CD4-positive, alpha-beta T cell (primary cell): ENCODE measurements at regions not wholly inside any gene's neighbourhood (a gene's known extent, or its start where the extent isn't known, plus 50 kb on each side); places are given as distances from the start of the nearest gene placed in this dataset.

Experiments
- ATAC-seq: fragments of 200-7000 bp; cut with Tn5 transposase; one replicate; pipeline ENCODE4 v1.10.0; 2022; ENCODE audit warnings: mild to moderate bottlenecking; ENCODE audit not compliant: poor library complexity
- CTCF ChIA-PET: fragments of 350-600 bp; sonication (Branson Sonifier 250); formaldehyde crosslinking; loops from one replicate; lab custom pipeline; 2021; ENCODE audit warnings: antibody characterized with exemption, inconsistent platforms; lab: Charles Lee
- POLR2A ChIA-PET: fragments of 350-600 bp; sonication (Branson Sonifier 250); formaldehyde crosslinking; loops from one replicate; lab custom pipeline; 2021; ENCODE audit warnings: antibody characterized with exemption, inconsistent platforms; lab: Charles Lee
- DNase-seq, 14 experiments: peaks; one replicate each; pipeline ENCODE4 v3.0.0-alpha.2; 2013 to 2020; ENCODE audit warnings: mixed read lengths in 2 of 14
- H3K27ac ChIP-seq, 2 donors: one replicate each; pipeline versions ENCODE4 v1.5.1 to v1.7.0; 2013; ENCODE audit warnings: low read length in 2 of 2, low read depth in 1 of 2, mild to moderate bottlenecking in 1 of 2
- H3K27me3 ChIP-seq, 2 experiments: 1 replicate in 1 of 2; 2 replicates in 1 of 2; pipeline versions ENCODE4 v1.6.1 to v1.7.0; 2013; ENCODE audit warnings: low read length in 2 of 2, control low read depth in 1 of 2, mild to moderate bottlenecking in 1 of 2, moderate library complexity in 1 of 2; ENCODE audit not compliant: insufficient read depth in 2 of 2, control insufficient read depth in 1 of 2
- H3K36me3 ChIP-seq: one replicate; pipeline ENCODE4 v1.6.1; 2013; ENCODE audit warnings: low read length, control low read depth; ENCODE audit not compliant: insufficient read depth
- H3K4me1 ChIP-seq: one replicate; pipeline ENCODE4 v1.6.1; 2013; ENCODE audit warnings: low read length, control low read depth; ENCODE audit not compliant: insufficient read depth
- H3K4me3 ChIP-seq: one replicate; pipeline ENCODE4 v1.5.1; 2013; ENCODE audit warnings: mild to moderate bottlenecking, low read length, moderate library complexity
- H3K9me3 ChIP-seq, 2 experiments: 1 replicate in 1 of 2; 2 replicates in 1 of 2; pipeline versions ENCODE4 v1.6.1 to v1.7.0; 2013; ENCODE audit warnings: low read length in 2 of 2, mild to moderate bottlenecking in 2 of 2, control low read depth in 1 of 2, moderate library complexity in 1 of 2; ENCODE audit not compliant: control insufficient read depth in 1 of 2, insufficient read depth in 1 of 2
- H3K27ac Mint-ChIP-seq: one replicate; pipeline ENCODE4 v1.8.0; 2020; ENCODE audit warnings: mixed read lengths
- H3K27me3 Mint-ChIP-seq: one replicate; pipeline ENCODE4 v1.8.0; 2021; ENCODE audit warnings: mixed read lengths
- H3K36me3 Mint-ChIP-seq: one replicate; pipeline ENCODE4 v1.8.0; 2021; ENCODE audit warnings: low read depth, mixed read lengths
- H3K4me1 Mint-ChIP-seq: one replicate; pipeline ENCODE4 v1.8.0; 2021; ENCODE audit warnings: low read depth, mixed read lengths
- H3K4me3 Mint-ChIP-seq: one replicate; pipeline ENCODE4 v1.8.0; 2020; ENCODE audit warnings: mild to moderate bottlenecking, mixed read lengths
- H3K9me3 Mint-ChIP-seq: one replicate; pipeline ENCODE4 v1.8.0; 2020; ENCODE audit warnings: mixed read lengths
- intact Hi-C, 2 experiments: fragments of 100-400 bp; cut with DNase I in 1 of 2; cut with micrococcal nuclease in 1 of 2; formaldehyde crosslinking; loops; one replicate each; pipeline versions ENCODE4 v1.15.1 to v1.9.0; 2023 to 2025; cut with DNase I, micrococcal nuclease
- TF ChIP-seq, protein P1 (sequence below): fragments of 200-600 bp; IDR thresholded peaks from one replicate; pipeline ENCODE4 v1.8.0; 2022; ENCODE audit warnings: antibody characterized with exemption, mild to moderate bottlenecking

DNA sequence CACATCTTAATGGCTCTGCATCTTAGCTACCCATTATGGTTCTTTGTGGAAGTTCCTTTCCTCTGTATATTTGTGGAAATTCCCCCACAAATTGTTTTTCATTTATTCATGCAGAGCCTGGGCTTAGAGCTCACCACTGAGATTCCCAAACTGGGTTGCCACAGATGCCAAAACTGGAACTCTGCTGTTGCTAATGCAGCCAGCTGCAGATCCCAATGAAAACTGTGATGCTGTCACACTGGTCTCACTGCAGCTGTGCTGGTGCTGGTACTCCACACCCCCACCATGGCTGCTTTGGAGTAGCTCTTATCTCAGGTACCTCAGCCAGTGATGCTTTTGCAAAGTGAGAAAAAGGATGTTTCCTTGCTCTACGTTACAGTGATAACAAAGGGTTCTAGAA, 87.7 kb downstream of the DCK start:
- Mint-ChIP-seq H3K4me1 (no peaks in the 10 kb centered on the region), H3K27ac (no peak overlapping the region), H3K36me3 (no peaks in the 10 kb centered on the region), H3K9me3 (no peaks in the 10 kb centered on the region), H3K27me3 (no peaks in the 10 kb centered on the region), H3K4me3 (no peak overlapping the region)
- no peaks in the 10 kb centered on the region for H3K27me3 ChIP-seq
- no peaks in the 10 kb centered on the region for H3K36me3 ChIP-seq
- no peak for ATAC-seq
- no peak overlapping the region for H3K27ac ChIP-seq
- no peak overlapping the region for H3K4me3 ChIP-seq
- H3K9me3 ChIP-seq, result no peaks in the 10 kb centered on the region
- TF ChIP-seq, protein P1, sequence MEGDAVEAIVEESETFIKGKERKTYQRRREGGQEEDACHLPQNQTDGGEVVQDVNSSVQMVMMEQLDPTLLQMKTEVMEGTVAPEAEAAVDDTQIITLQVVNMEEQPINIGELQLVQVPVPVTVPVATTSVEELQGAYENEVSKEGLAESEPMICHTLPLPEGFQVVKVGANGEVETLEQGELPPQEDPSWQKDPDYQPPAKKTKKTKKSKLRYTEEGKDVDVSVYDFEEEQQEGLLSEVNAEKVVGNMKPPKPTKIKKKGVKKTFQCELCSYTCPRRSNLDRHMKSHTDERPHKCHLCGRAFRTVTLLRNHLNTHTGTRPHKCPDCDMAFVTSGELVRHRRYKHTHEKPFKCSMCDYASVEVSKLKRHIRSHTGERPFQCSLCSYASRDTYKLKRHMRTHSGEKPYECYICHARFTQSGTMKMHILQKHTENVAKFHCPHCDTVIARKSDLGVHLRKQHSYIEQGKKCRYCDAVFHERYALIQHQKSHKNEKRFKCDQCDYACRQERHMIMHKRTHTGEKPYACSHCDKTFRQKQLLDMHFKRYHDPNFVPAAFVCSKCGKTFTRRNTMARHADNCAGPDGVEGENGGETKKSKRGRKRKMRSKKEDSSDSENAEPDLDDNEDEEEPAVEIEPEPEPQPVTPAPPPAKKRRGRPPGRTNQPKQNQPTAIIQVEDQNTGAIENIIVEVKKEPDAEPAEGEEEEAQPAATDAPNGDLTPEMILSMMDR, result no peak
- POLR2A ChIA-PET, result no interaction called here
- DNase-seq, result no peak
- CTCF ChIA-PET, result no interaction called here
- no peaks in the 10 kb centered on the region for H3K4me1 ChIP-seq
- intact Hi-C loops, result no loop called here

DNA sequence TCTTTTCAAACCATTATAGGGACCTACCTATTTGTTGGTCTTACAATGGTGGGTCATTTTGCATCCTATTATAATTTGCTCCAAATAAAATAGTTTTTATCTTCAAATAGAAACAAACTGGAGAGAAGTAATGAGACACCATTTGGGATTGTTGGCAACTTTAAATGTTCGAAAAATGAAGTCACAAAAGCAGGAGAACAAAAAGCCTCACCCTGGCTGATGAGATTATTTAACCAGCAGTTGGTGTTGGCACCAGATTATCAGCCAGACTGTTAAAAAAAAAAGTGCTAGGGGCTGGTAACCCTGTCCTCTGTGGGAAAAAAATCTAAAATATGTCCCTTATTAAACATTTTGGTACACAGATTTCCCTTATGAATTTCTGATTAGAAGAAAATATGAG, 100.3 kb downstream of the DCK start:
- CTCF ChIA-PET, result no interaction called here
- peaks cover 9% of the 10 kb centered on the region for H3K4me1 ChIP-seq
- POLR2A ChIA-PET, result no interaction called here
- Mint-ChIP-seq H3K9me3 (peaks cover 3% of the 10 kb centered on the region), H3K4me1 (peaks cover 10% of the 10 kb centered on the region), H3K36me3 (no peaks in the 10 kb centered on the region), H3K4me3 (no peak overlapping the region), H3K27ac (no peak overlapping the region), H3K27me3 (peaks cover 15% of the 10 kb centered on the region)
- H3K27me3 ChIP-seq, result no peaks in the 10 kb centered on the region
- ATAC-seq (no peak), DNase-seq (no peak)
- H3K4me3 ChIP-seq, result no peak overlapping the region
- no peak overlapping the region for H3K27ac ChIP-seq
- TF ChIP-seq, protein P1, result no peak
- intact Hi-C loops, result no loop called here
- no peaks in the 10 kb centered on the region for H3K9me3 ChIP-seq
- H3K36me3 ChIP-seq, result no peaks in the 10 kb centered on the region

DNA sequence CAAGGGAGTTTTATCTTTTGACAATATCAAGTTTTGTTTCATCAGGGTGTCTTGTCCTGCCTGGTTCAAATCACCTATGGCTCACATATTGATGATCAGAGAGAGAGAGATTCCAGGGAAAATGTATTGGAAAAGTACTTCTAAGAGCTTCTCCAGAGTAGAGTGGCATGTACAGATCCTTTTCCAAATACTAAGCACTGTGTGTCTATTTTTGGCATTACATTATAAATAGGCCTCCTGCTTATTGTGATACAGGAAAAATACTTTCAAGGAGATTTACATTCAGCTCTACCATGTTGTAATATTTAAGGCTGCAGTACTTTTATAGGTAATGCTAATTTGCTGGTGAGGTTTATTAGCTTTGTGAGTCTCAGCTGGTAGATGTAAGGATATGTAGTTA, 100.8 kb downstream of the DCK start:
- CTCF ChIA-PET, result no interaction called here

More for the DNA sequence above, 100.8 kb downstream of the DCK start:
- ATAC-seq (no peak), DNase-seq (no peak)
- Mint-ChIP-seq H3K9me3 (peaks cover 3% of the 10 kb centered on the region), H3K27me3 (peaks cover 17% of the 10 kb centered on the region), H3K4me1 (peaks cover 10% of the 10 kb centered on the region), H3K4me3 (no peak overlapping the region), H3K36me3 (no peaks in the 10 kb centered on the region), H3K27ac (no peak overlapping the region)
- Histone ChIP-seq H3K4me3 (no peak overlapping the region), H3K27ac (no peak overlapping the region), H3K9me3 (no peaks in the 10 kb centered on the region), H3K36me3 (no peaks in the 10 kb centered on the region), H3K27me3 (no peaks in the 10 kb centered on the region), H3K4me1 (peaks cover 9% of the 10 kb centered on the region)
- TF ChIP-seq, protein P1, result no peak
- POLR2A ChIA-PET, result no interaction called here
- intact Hi-C loops, result no loop called here
